HEK293 (cell line): ENCODE measurements at regions not wholly inside any gene's neighbourhood (a gene's known extent, or its start where the extent isn't known, plus 50 kb on each side); places are given as distances from the start of the nearest gene placed in this dataset.

Experiments used
- CTCF ChIA-PET: fragments of 350-600 bp; formaldehyde crosslinking; extraction: SDS; loops from one replicate; lab custom pipeline; 2021; ENCODE audit warnings: antibody characterized with exemption; lab: Yijun Ruan, JAX
- POLR2A ChIA-PET: fragments of 300-600 bp; formaldehyde crosslinking; extraction: SDS; loops from one replicate; lab custom pipeline; 2020; ENCODE audit warnings: antibody characterized with exemption, inconsistent platforms; lab: Yijun Ruan, JAX
- H3K27ac ChIP-seq: fragments of 200-500 bp; sonication (Bioruptor generic); 2 replicates; pipeline ENCODE4 v1.5.1; 2014; ENCODE audit warnings: low read depth, low read length, control low read depth, inconsistent platforms; ENCODE audit errors: extremely low read depth
- H3K36me3 ChIP-seq, 2 experiments: fragments of 200-500 bp in 1 of 2; sonication (Bioruptor generic) in 1 of 2; 1 replicate in 1 of 2; 2 replicates in 1 of 2; pipeline ENCODE4 v1.5.1; 2014 to 2017; ENCODE audit warnings: inconsistent platforms in 2 of 2, low read length in 2 of 2; ENCODE audit not compliant: control insufficient read depth in 2 of 2, insufficient read depth in 1 of 2
- H3K4me1 ChIP-seq: fragments of 200-500 bp; sonication (Bioruptor generic); 2 replicates; pipeline ENCODE4 v1.5.1; 2014; ENCODE audit warnings: mild to moderate bottlenecking, low read length, inconsistent platforms; ENCODE audit not compliant: control insufficient read depth, insufficient read depth
- H3K4me3 ChIP-seq: 2 replicates; pipeline ENCODE4 v1.5.1; 2011; ENCODE audit warnings: low read depth, mild to moderate bottlenecking, control low read depth, low read length, moderate library complexity
- H3K9me3 ChIP-seq: fragments of 200-500 bp; sonication (Bioruptor generic); 2 replicates; pipeline ENCODE4 v1.5.1; 2014; ENCODE audit warnings: low read depth, low read length, inconsistent platforms; ENCODE audit not compliant: control insufficient read depth, insufficient read depth
- HOXD13 ChIP-seq: sonication (generic); formaldehyde crosslinking; IDR thresholded peaks from 2 replicates; pipeline ENCODE4 v1.8.0; 2022; ENCODE audit warnings: missing genetic modification reagents, borderline replicate concordance
- SP2 ChIP-seq: fragments of 450-650 bp; formaldehyde crosslinking; IDR thresholded peaks from 2 replicates; pipeline ENCODE4 v1.5.1; 2016; ENCODE audit warnings: missing biosample characterization, missing genetic modification characterization
- WT1 ChIP-seq: fragments of 450-650 bp; formaldehyde crosslinking; IDR thresholded peaks from 2 replicates; pipeline ENCODE4 v1.5.1; 2016; ENCODE audit warnings: missing biosample characterization, missing genetic modification characterization
- ZBTB6 ChIP-seq: fragments of 450-650 bp; formaldehyde crosslinking; IDR thresholded peaks from 2 replicates; pipeline ENCODE4 v1.5.1; 2017; ENCODE audit warnings: missing biosample characterization, missing genetic modification characterization
- ZFP3 ChIP-seq: fragments of 450-650 bp; formaldehyde crosslinking; IDR thresholded peaks from 2 replicates; pipeline ENCODE4 v1.5.1; 2016; ENCODE audit warnings: low read depth, missing biosample characterization, missing genetic modification characterization
- ZNF175 ChIP-seq: fragments of 450-650 bp; formaldehyde crosslinking; IDR thresholded peaks from 2 replicates; pipeline ENCODE4 v1.5.1; 2016; ENCODE audit warnings: missing biosample characterization, missing genetic modification characterization
- ZNF184 ChIP-seq: fragments of 450-650 bp; IDR thresholded peaks from 2 replicates; pipeline ENCODE4 v1.5.1; 2018; ENCODE audit warnings: missing biosample characterization, mild to moderate bottlenecking, missing genetic modification characterization
- ZNF214 ChIP-seq: fragments of 450-650 bp; formaldehyde crosslinking; IDR thresholded peaks from 2 replicates; pipeline ENCODE4 v1.5.1; 2017; ENCODE audit warnings: missing biosample characterization, mild to moderate bottlenecking, missing genetic modification characterization, borderline replicate concordance
- ZNF221 ChIP-seq: fragments of 450-650 bp; formaldehyde crosslinking; IDR thresholded peaks from 2 replicates; pipeline ENCODE4 v1.5.1; 2017; ENCODE audit warnings: missing biosample characterization, missing genetic modification characterization, borderline replicate concordance
- ZNF24 ChIP-seq: fragments of 450-650 bp; formaldehyde crosslinking; IDR thresholded peaks from 2 replicates; pipeline ENCODE4 v1.5.1; 2016; ENCODE audit warnings: missing biosample characterization, missing genetic modification characterization
- ZNF423 ChIP-seq: fragments of 450-650 bp; formaldehyde crosslinking; IDR thresholded peaks from 2 replicates; pipeline ENCODE4 v1.5.1; 2016; ENCODE audit warnings: missing biosample characterization, missing genetic modification characterization
- ZNF501 ChIP-seq: fragments of 450-650 bp; formaldehyde crosslinking; IDR thresholded peaks from 2 replicates; pipeline ENCODE4 v1.5.1; 2016; ENCODE audit warnings: missing biosample characterization, missing genetic modification characterization
- ZNF544 ChIP-seq: fragments of 450-650 bp; formaldehyde crosslinking; IDR thresholded peaks from 2 replicates; pipeline ENCODE4 v1.5.0; 2017; ENCODE audit warnings: missing biosample characterization, missing genetic modification characterization
- ZNF561 ChIP-seq: fragments of 450-650 bp; IDR thresholded peaks from 2 replicates; pipeline ENCODE4 v1.5.1; 2018; ENCODE audit warnings: missing biosample characterization, missing genetic modification characterization, borderline replicate concordance
- ZNF670 ChIP-seq: fragments of 450-650 bp; formaldehyde crosslinking; IDR thresholded peaks from 2 replicates; pipeline ENCODE4 v1.5.1; 2016; ENCODE audit warnings: missing biosample characterization, missing genetic modification characterization, low read depth
- ZNF677 ChIP-seq: fragments of 450-650 bp; IDR thresholded peaks from 2 replicates; pipeline ENCODE4 v1.5.0; 2018; ENCODE audit warnings: missing biosample characterization, mild to moderate bottlenecking, missing genetic modification characterization, moderate library complexity
- ZNF707 ChIP-seq: fragments of 450-650 bp; formaldehyde crosslinking; IDR thresholded peaks from 2 replicates; pipeline ENCODE4 v1.5.1; 2016; ENCODE audit warnings: missing biosample characterization, missing genetic modification characterization
- ZNF76 ChIP-seq: fragments of 450-650 bp; formaldehyde crosslinking; IDR thresholded peaks from 2 replicates; pipeline ENCODE4; 2016; ENCODE audit warnings: low read depth, missing biosample characterization, missing genetic modification characterization, borderline replicate concordance
- ZNF777 ChIP-seq: fragments of 450-650 bp; formaldehyde crosslinking; IDR thresholded peaks from 2 replicates; pipeline ENCODE4 v1.5.1; 2017; ENCODE audit warnings: missing biosample characterization, missing genetic modification characterization, borderline replicate concordance
- ZNF843 ChIP-seq: fragments of 450-650 bp; formaldehyde crosslinking; IDR thresholded peaks from 2 replicates; pipeline ENCODE4 v1.5.1; 2016; ENCODE audit warnings: missing biosample characterization, missing genetic modification characterization
- TF ChIP-seq, protein P1 (sequence below): fragments of 450-650 bp; formaldehyde crosslinking; IDR thresholded peaks from 2 replicates; pipeline ENCODE4 v1.5.1; 2016; ENCODE audit warnings: missing biosample characterization, missing genetic modification characterization
- TF ChIP-seq, protein P2 (sequence below): fragments of 450-650 bp; formaldehyde crosslinking; IDR thresholded peaks from 2 replicates; pipeline ENCODE4 v1.5.1; 2016; ENCODE audit warnings: missing biosample characterization, missing genetic modification characterization
- TF ChIP-seq, protein P3 (sequence below): fragments of 450-650 bp; formaldehyde crosslinking; IDR thresholded peaks from 2 replicates; pipeline ENCODE4 v1.5.1; 2016; ENCODE audit warnings: missing biosample characterization, missing genetic modification characterization
- TF ChIP-seq, protein P4 (sequence below): fragments of 450-650 bp; formaldehyde crosslinking; IDR thresholded peaks from 2 replicates; pipeline ENCODE4 v1.5.1; 2016; ENCODE audit warnings: missing biosample characterization, missing genetic modification characterization
- TF ChIP-seq, protein P5 (sequence below): fragments of 450-650 bp; formaldehyde crosslinking; conservative IDR thresholded peaks from 2 replicates; pipeline ENCODE4 v1.5.1; 2016; ENCODE audit warnings: low read depth, missing biosample characterization, missing genetic modification characterization

GRCh38 chr4:134426821-134427220, 225.2 kb upstream of the PABPC4L start:
- H3K36me3 ChIP-seq = no peaks in the 10 kb centered on the region
- ChIA-PET POLR2A (no interaction called here), CTCF (interaction anchor here (0.7 kb wide), 1 partner anchor 690 kb away, joined by 4 read pairs; no protein-coding TSS in a partner anchor)
- H3K9me3 ChIP-seq = no peaks in the 10 kb centered on the region
- TF ChIP-seq, protein P1, sequence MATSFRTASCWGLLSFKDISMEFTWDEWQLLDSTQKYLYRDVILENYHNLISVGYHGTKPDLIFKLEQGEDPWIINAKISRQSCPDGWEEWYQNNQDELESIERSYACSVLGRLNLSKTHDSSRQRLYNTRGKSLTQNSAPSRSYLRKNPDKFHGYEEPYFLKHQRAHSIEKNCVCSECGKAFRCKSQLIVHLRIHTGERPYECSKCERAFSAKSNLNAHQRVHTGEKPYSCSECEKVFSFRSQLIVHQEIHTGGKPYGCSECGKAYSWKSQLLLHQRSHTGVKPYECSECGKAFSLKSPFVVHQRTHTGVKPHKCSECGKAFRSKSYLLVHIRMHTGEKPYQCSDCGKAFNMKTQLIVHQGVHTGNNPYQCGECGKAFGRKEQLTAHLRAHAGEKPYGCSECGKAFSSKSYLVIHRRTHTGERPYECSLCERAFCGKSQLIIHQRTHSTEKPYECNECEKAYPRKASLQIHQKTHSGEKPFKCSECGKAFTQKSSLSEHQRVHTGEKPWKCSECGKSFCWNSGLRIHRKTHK (tag by site-specific recombination) = no peak
- TF ChIP-seq ZNF843 = no peak
- no peak for TF ChIP-seq SP2 (tag by site-specific recombination)
- TF ChIP-seq ZBTB6 (tag by site-specific recombination) = no peak
- TF ChIP-seq ZNF221 (tag by site-specific recombination) = no peak
- TF ChIP-seq ZNF76 (tag by site-specific recombination) = no peak
- no peak for TF ChIP-seq ZNF670 (tag by site-specific recombination)
- no peak for TF ChIP-seq ZNF544 (tag by site-specific recombination)
- TF ChIP-seq HOXD13 (CRISPR knock-in tag) = no peak
- no peak for TF ChIP-seq ZNF677
- TF ChIP-seq ZNF184 = no peak
- TF ChIP-seq ZNF707 = no peak
- no peak for TF ChIP-seq ZNF214 (tag by site-specific recombination)
- TF ChIP-seq, protein P2, sequence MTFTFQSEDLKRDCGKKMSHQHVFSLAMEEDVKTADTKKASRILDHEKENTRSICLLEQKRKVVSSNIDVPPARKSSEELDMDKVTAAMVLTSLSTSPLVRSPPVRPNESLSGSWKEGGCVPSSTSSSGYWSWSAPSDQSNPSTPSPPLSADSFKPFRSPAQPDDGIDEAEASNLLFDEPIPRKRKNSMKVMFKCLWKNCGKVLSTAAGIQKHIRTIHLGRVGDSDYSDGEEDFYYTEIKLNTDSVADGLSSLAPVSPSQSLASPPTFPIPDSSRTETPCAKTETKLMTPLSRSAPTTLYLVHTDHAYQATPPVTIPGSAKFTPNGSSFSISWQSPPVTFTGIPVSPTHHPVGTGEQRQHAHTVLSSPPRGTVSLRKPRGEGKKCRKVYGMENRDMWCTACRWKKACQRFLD (tag by site-specific recombination) = no peak
- no peak overlapping the region for H3K27ac ChIP-seq
- no peak overlapping the region for H3K4me3 ChIP-seq
- no peaks in the 10 kb centered on the region for H3K4me1 ChIP-seq

- Histone ChIP-seq H3K4me1 (no peaks in the 10 kb centered on the region), H3K36me3 (no peaks in the 10 kb centered on the region), H3K4me3 (no peak overlapping the region), H3K27ac (no peak overlapping the region), H3K9me3 (no peaks in the 10 kb centered on the region)
- ChIA-PET POLR2A (no interaction called here), CTCF (no interaction called here)
- TF ChIP-seq, protein P3, sequence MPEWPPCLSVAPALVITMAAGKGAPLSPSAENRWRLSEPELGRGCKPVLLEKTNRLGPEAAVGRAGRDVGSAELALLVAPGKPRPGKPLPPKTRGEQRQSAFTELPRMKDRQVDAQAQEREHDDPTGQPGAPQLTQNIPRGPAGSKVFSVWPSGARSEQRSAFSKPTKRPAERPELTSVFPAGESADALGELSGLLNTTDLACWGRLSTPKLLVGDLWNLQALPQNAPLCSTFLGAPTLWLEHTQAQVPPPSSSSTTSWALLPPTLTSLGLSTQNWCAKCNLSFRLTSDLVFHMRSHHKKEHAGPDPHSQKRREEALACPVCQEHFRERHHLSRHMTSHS (tag by site-specific recombination) = no peak
- TF ChIP-seq ZFP3 (no peak), ZNF423 (tag by site-specific recombination) (no peak), ZNF561 (tag by site-specific recombination) (no peak), ZNF175 (tag by site-specific recombination) (no peak), ZNF777 (no peak), ZNF501 (tag by site-specific recombination) (no peak), WT1 (no peak), ZNF24 (tag by site-specific recombination) (no peak)
- TF ChIP-seq, protein P4, sequence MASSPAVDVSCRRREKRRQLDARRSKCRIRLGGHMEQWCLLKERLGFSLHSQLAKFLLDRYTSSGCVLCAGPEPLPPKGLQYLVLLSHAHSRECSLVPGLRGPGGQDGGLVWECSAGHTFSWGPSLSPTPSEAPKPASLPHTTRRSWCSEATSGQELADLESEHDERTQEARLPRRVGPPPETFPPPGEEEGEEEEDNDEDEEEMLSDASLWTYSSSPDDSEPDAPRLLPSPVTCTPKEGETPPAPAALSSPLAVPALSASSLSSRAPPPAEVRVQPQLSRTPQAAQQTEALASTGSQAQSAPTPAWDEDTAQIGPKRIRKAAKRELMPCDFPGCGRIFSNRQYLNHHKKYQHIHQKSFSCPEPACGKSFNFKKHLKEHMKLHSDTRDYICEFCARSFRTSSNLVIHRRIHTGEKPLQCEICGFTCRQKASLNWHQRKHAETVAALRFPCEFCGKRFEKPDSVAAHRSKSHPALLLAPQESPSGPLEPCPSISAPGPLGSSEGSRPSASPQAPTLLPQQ (tag by site-specific recombination) = no peak
- TF ChIP-seq, protein P5, sequence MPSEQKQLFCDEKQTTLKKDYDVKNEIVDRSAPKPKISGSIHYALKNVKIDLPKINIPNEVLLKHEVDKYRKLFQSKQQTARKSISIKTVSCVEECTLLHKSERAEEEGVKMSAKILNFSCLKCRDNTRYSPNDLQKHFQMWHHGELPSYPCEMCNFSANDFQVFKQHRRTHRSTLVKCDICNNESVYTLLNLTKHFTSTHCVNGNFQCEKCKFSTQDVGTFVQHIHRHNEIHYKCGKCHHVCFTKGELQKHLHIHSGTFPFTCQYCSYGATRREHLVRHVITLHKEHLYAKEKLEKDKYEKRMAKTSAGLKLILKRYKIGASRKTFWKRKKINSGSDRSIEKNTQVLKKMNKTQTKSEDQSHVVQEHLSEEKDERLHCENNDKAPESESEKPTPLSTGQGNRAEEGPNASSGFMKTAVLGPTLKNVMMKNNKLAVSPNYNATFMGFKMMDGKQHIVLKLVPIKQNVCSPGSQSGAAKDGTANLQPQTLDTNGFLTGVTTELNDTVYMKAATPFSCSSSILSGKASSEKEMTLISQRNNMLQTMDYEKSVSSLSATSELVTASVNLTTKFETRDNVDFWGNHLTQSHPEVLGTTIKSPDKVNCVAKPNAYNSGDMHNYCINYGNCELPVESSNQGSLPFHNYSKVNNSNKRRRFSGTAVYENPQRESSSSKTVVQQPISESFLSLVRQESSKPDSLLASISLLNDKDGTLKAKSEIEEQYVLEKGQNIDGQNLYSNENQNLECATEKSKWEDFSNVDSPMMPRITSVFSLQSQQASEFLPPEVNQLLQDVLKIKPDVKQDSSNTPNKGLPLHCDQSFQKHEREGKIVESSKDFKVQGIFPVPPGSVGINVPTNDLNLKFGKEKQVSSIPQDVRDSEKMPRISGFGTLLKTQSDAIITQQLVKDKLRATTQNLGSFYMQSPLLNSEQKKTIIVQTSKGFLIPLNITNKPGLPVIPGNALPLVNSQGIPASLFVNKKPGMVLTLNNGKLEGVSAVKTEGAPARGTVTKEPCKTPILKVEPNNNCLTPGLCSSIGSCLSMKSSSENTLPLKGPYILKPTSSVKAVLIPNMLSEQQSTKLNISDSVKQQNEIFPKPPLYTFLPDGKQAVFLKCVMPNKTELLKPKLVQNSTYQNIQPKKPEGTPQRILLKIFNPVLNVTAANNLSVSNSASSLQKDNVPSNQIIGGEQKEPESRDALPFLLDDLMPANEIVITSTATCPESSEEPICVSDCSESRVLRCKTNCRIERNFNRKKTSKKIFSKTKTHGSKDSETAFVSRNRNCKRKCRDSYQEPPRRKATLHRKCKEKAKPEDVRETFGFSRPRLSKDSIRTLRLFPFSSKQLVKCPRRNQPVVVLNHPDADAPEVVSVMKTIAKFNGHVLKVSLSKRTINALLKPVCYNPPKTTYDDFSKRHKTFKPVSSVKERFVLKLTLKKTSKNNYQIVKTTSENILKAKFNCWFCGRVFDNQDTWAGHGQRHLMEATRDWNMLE (tag by site-specific recombination) = no peak
Measured at GRCh38 chr4:134425756-134426155, 224.2 kb upstream of the PABPC4L start.
